ENCODE measurements at regions not wholly inside any gene's neighbourhood (a gene's known extent, or its start where the extent isn't known, plus 50 kb on each side); places are given as distances from the start of the nearest gene placed in this dataset.
"Not testable (repeated sequence)": the region's sequence is repeated elsewhere in the genome, so short reads cannot be mapped to it uniquely, and the experiment has no call there.

DNA sequence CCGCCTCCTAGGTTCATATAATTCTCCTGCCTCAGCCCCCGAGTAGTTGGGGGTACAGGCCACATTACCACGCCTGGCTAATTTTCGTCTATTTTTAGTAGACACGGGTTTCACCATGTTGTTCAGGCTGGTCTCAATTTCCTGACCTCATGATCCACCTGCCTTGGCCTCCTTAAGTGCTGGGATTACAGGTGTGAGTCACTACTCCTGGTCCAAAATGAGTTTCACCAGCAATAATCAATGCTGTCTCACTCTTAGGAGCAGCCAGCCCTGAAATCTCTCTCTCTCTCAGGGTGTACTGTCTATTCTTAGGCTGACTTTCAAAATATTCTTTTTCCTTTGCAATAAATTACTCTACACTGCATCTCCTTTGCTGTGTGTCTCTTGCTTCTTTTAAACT lies 177.5 kb upstream of the HSFY2 start:
- no peak for DNase-seq (ENCODE audit: low read depth in 2 of 2)

DNA sequence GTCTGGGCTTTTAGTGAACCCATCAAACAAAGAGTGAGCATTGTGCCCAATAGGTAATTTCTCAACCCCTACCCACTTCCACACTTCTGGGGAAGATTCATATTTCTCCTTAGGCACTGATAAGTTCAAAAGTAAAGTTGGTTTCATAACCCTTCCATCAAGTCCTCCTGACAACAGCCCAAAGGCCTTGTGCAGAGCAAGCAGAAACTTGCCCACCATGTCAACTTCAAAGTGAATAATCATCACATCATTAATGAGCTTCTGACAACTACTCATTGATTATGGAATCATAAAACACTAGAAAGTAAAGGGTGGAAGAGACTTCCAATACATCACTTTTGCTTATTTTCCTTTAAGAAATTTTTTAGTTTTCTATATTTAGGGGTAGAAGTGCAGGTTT lies 163.3 kb upstream of the HSFY2 start:
- DNase-seq (ENCODE audit: low read depth in 2 of 2) = no peak

DNA sequence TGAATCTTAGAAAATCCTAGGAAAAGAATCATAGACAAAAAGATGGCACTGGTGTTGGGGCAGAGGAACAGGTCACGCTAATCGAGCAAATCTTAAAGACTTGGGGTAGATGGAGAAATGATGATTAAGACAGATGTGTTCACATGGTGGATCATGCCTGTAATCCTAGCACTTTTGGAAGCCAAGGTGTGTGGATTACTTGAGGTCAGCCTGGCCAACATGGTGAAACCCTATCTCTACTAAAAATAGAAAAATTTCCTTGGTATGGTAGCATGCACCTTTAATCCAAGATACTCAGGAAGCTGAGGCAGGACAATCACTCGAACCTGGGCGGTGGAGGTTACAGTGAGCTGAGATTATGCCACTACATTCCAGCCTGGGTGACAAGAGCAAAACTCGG lies 145.7 kb upstream of the HSFY2 start:
- DNase-seq (ENCODE audit: low read depth in 2 of 2) = no peak

DNA sequence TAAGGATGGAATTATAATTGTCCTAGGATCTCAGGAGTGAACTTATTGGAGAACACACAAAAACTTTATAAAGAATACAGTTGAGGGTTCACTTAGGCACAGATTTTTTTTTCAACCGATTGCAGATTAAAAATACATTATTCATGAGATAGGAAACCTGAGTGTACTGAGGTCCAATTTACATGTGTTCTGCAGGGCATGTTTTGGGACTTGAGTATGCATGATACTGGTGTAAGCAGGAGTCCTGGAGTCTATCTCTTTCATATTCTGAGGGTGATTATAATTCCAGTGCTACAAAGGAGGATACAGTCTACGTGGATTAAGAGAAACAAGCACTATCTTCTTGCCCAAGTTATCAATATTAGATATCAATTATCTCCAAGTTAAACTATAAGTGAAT lies 139.3 kb upstream of the HSFY2 start:
- DNase-seq (ENCODE audit: low read depth in 2 of 2) = no peak

DNA sequence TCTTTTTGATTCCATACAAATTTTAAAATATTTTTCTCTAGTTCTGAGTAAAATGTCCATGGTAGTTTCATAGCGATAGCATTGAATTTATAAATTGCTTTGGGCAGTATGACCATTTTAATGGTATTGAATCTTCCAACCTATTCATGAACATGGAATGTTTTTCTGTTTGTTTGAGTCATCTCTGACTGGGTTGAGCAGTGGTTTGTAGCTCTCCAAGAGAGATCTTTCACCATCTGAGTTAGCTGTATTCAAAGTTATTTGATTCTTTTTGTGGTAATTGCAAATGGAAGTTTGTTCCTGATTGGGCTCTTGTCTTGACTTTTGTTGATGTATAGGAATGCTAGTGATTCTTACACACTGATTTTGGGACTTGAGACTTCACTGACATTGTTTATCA lies 136.3 kb upstream of the HSFY2 start:
- no peak for DNase-seq (ENCODE audit: low read depth in 2 of 2)

DNA sequence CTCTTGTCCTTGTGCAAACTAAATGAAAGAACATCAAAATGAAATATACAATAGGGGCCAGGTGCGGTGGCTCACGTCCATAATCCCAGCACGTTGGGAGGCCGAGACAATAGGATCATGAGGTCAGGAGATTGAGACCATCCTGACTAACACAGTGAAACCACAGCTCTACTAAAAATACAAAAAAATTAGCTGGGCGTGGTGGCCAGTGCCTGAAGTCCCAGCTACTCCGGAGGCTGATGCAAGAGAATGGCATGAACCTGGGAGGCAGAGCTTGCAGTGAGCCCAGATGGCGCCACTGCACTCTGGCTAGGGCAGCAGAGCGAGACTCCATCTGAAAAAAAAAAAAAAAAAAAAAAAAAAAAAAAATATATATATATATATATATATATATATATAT lies 132.7 kb upstream of the HSFY2 start:
- DNase-seq (ENCODE audit: low read depth in 2 of 2) = not testable (repeated sequence)

DNA sequence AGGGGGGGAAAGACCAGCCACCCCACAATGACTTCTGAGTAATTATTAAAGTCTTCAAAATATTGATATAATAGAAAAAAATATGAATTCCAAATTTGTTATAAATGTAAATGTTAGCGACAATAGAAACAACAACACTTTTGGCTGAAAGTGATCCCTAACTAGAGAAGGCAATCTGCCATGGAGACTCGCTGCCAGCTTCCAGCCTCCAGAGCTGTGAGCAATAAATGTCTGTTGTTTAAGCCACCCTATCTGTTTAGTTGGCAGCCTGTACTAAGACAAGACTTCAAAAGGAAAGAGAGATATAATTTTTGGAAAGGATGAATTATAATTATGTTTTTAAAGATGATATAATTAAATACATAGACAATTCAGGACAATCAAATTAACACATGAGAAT lies 130.8 kb upstream of the HSFY2 start:
- DNase-seq (ENCODE audit: low read depth in 2 of 2) = no peak

DNA sequence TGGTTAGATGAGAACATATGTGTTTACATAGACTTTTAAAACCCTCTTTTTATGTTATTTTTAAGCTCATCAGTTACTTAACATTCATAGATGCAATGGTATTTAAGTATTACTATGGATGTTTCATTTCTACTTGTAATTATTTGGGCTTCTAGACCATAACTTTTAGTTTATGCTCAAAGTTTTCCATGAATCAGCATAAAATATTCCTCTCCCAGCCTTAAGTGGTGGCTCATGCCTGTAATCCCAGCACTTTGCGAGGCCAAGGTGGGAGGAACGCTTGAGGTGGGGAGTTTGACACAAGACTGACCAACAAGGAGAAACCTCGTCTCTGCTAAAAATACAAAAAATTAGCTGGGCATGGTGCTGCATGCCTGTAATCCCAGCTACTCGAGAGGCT lies 118.5 kb upstream of the HSFY2 start:
- DNase-seq (ENCODE audit: low read depth in 2 of 2) = no peak

DNA sequence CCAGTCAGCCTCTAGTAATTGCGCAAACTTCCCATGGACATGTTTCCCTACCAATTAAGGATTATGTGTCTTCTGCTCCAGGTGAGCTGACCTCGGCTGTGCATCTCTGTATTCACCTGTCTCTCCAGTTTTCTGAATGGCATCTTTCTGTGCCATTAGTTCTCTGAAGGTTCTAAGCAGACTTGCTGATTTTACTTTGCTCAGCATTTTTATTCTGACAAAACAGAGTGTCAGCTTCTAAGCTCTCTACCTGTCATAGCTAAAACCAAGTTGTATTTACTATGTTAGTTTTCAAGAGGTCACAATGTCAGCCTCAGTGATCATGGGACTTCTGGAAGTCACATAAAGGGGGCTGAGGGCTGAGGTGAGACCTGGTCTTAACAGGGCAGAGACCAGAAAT lies 116.0 kb upstream of the HSFY2 start:
- no peak for DNase-seq (ENCODE audit: low read depth in 2 of 2)

DNA sequence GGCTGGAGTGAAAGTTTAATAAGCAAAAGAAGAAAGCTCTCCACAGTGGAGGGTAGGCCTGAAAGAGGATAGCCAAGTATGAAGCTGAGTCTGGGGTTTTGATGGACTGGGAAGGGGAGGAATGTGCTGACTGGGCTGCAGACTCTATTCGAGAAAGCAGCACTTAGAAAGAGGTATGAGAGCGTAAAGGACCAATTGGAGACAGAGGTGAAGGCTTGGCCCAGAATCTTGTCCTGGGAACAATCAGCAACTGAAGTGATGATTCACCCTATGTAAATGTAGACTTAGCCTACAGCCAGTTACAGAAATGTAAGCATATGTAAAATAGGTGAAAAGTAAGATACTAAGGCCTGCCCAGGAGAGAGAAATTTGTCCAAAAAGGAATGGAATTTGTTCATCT lies 111.2 kb upstream of the HSFY2 start:
- DNase-seq (ENCODE audit: low read depth in 2 of 2) = no peak

DNA sequence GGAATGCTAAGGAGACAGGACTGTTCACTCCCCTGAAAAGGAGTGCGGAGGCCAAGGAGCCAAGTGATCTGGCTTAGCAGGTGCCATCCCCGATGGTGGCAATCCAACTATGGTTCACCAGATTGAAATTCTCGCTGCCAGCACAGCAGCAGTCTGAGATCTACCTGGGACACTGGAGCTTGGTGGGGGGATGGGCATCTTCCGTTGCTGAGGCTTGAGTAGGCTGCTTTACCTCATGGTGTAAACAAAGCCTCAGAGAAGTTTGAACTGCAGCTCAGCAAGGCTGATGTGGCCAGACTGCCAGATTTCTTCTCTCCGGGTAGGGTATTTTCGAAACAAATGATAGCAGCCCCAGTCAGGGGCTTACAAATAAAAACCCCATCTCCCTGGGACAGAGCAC lies 95.6 kb upstream of the HSFY2 start:
- DNase-seq (ENCODE audit: low read depth in 2 of 2) = not testable (repeated sequence)

DNA sequence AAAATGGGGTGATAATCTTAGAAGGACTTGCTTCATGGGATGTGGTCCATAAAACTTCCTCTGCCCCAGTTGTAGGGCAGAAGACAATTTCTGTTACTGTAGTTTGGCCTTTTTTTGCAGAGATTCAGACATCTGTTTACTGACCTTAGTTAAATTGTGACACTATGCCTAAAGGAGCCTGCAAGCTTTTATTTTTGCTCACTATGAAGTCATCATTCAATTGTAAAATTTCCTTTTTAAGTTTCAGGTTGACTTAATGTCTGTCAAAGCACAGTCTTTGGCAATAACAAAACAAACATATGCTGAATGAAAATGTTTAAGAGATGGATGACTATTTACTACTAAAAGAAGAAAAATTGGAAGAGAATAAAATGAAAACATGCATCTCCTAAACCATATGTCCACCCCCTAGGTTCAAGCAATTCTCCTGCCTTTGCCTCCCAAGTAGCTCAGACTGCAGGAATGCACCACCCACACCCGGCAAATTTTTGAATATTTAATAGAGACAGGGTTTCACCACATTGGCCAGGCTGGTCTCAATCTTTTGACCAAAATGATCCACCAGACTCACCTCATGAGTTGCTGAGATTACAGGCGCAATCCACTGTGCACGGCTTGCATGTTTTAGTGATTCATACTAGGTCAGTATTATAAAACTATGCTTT lies 93.5 kb upstream of the HSFY2 start:
- not testable (repeated sequence) for DNase-seq (ENCODE audit: low read depth in 2 of 2)

DNA sequence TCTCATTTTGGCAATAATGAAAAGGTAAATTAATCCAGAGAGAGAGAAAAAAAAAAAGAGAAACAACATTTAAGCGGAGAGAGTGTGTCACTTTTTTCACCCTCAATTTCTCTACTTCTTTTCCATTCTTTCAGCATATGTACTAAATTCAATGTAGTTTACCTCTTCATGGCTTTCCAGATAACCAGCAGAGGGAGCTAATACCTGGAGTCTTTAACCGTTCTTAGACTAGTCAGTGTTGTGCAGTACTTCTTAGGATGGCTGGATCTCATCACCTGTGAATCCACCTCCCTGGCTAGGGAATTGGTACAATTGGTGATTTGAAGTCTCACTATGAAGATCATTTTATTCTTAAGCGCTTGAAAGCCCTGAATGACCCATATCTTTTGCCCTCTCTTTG lies 87.3 kb upstream of the HSFY2 start:
- DNase-seq (ENCODE audit: low read depth in 2 of 2) = not testable (repeated sequence)

DNA sequence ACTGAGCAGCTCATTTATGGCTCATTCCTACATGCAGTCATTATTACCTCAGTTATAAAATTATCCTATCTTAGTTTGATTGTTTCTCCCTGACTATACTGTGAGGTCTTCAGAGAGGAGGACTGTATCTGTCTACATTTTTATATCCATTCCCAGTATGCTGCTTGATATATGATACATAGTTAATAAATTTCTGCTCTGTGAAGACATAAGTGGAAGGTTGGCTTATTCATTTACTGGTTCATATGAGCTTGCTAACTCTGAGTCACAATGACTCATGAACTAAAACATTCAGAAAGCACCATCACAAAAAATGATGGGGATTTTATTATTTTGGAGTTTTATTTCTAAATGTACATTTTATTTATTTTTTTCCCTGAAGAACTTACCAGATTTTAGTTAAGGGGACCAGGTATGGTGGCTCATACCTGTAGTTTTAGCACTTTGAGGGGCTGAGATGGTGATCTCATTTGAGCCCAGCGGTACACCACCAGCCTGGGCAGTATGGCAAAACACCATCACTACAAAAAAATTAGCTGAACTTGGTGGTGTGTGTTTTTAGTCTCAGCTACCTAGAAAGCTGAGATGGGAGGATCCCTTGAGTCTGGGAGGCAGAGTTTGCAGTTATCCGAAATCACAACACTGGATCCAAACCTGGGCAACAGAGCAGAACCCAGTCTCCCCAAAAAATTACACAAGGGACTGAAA lies 85.1 kb upstream of the HSFY2 start:
- not testable (repeated sequence) for DNase-seq (ENCODE audit: low read depth in 2 of 2)

DNA sequence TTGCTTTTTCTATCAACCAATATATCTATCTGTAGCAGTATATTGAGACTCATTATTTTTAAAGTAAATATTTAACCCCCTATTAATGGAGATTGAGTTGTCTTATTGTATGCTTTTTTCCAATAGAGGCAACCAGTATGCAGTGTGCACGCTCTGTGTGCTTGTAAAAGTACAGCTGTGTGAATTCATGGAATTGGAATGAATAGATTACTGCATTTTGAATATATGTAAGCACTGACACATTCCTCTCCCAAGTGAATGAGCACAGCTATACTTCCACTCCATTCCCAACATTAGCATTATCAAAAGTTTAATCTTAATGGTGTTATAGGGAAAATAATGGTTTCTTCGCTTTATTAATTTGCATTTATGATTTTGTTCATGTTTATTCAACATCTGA lies 81.6 kb upstream of the HSFY2 start:
- not testable (repeated sequence) for DNase-seq (ENCODE audit: low read depth in 2 of 2)

DNA sequence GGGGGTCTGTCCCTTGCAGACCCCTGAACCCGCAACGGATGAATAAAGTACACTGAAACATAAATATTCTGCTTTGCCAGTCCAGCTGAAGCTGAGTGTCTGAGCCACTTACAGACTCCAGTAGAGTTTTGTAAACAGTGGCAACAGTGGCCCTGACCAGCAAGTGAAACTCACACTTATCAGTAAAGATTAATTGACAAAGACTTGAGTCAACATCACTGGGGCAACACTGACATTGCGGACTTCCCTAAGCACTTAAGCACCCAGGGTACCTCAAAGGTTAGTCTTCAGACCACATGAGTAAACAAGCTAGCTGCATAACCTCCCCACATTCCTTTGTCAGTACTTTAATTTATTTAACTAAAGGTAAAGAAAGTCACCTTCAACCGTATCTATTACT lies 79.8 kb upstream of the HSFY2 start:
- not testable (repeated sequence) for DNase-seq (ENCODE audit: low read depth in 2 of 2)

DNA sequence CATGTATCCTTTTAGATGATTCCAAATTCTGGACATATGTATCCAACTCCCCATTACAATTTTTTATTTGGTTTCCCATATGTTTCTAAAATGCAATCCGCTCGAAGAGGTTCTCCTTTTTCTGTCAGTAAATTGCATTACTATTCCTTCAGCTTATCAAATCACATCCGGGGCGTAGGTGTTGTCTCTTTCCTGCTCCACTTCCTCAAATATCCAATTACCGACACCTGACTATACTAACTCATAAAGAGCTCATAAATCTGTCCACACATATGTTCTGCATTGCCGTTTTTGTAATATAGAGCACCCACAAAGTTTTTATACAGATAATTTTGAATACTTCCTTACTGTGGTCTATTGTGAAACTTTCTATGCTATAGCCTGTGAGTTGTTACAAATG lies 63.1 kb upstream of the HSFY2 start:
- DNase-seq (ENCODE audit: low read depth in 2 of 2) = not testable (repeated sequence)

Measured in stimulated activated CD4-positive, alpha-beta T cell treated with anti-CD3 and anti-CD28 coated beads, Interleukin-4, amount 100 ng/mL, for 48 hours (primary cell).